Suprapubic skin (tissue), 4 donors: ENCODE measurements at regions not wholly inside any gene's neighbourhood (a gene's known extent, or its start where the extent isn't known, plus 50 kb on each side); places are given as distances from the start of the nearest gene placed in this dataset.

Source experiments
- CTCF ChIP-seq, 2 donors: fragments of 200-600 bp in 1 of 2; fragments of 450-650 bp in 1 of 2; sonication (generic) in 1 of 2; IDR thresholded peaks; one replicate each; pipeline ENCODE4 v1.5.1; 2016 to 2019; ENCODE audit warnings: antibody characterized with exemption in 2 of 2, mild to moderate bottlenecking in 1 of 2, moderate library complexity in 1 of 2
- EP300 ChIP-seq: sonication (generic); formaldehyde crosslinking; IDR thresholded peaks from one replicate; pipeline ENCODE4 v1.6.1; 2017; ENCODE audit warnings: antibody characterized with exemption
- POLR2AphosphoS5 ChIP-seq, 3 donors: sonication (generic); formaldehyde crosslinking; IDR thresholded peaks; one replicate each; pipeline ENCODE4 v1.6.1; 2017; ENCODE audit warnings: antibody characterized with exemption in 3 of 3

GRCh38 chrX:68916891-68917290, 88.1 kb downstream of the EFNB1 start:
- TF ChIP-seq POLR2AphosphoS5 (IDR thresholded peaks at IDR 0.05) (no peak), EP300 (no peak), CTCF (IDR thresholded peaks at IDR 0.05) (no peak)
